ENCODE measurements at regions not wholly inside any gene's neighbourhood (a gene's known extent, or its start where the extent isn't known, plus 50 kb on each side); places are given as distances from the start of the nearest gene placed in this dataset.

DNA sequence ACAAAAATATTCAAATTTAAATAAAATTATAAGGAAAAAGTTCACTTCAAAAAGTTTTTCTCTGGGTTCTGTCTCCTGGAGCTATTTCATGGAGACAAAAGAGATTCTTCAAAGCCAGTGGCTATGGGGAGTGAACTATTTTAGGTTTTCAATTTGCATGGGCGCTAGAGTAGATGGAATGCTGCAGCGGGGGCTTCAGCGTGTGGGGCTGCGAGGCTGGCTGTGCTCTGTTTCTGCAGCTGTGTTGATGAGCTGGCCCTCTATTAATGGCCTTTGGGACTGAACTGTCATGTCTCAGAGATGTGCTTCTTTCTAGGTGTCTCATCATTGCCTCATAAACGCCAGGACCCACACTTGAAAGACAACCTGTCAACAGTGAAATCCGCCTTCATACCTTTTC lies 108.4 kb upstream of the NPY start:
- H3K4me3 ChIP-seq (replicated peaks in 1 of 2; ENCODE audit: low read depth in 2 of 2, low read length in 2 of 2) = no peak overlapping the region
- no peak for TF ChIP-seq CTCF (IDR thresholded peaks at IDR 0.05; ENCODE audit: low read depth, low read length)
- no peak for DNase-seq (ENCODE audit: low read depth in 2 of 2)

DNA sequence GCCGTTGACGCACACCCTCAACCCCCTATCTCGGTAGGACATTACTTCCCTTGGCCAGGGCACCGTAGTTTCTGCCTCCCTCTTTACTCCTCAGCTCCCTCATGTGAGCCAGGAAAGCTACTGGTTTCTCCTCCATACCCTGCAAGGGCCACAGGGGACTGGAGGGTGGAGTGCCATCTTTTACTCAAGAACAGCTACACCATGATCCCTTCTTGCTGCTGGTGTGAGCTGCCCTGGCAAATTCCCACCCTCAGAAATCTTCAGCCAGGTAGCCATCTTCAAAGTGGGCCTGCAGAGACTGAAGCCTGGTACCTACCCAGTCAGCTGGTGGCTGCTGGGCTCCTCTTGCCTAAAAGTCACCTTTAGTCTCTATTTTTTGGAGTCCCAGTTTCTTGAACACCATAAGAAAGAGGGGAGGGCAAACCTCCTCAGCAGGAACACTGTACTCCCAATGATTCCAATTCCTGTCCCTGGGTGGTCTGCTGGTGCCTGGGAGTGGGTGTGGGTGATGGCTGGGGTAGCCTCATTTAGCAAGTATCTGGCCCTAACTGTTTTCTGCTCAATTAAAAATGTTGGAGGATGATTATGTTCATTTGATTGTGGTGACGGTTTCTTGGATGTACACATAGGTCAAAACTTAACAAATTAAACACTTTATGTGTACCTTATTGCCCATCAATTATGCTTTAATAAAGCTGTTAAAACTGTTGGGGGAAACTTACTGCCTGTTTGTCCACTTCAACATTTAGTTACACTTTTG lies 105.0 kb upstream of the NPY start:
- no peak for DNase-seq (ENCODE audit: low read depth in 2 of 2)
- TF ChIP-seq CTCF (IDR thresholded peaks at IDR 0.05; ENCODE audit: low read depth, low read length) = no peak
- no peak overlapping the region for H3K4me3 ChIP-seq (replicated peaks in 1 of 2; ENCODE audit: low read depth in 2 of 2, low read length in 2 of 2)

DNA sequence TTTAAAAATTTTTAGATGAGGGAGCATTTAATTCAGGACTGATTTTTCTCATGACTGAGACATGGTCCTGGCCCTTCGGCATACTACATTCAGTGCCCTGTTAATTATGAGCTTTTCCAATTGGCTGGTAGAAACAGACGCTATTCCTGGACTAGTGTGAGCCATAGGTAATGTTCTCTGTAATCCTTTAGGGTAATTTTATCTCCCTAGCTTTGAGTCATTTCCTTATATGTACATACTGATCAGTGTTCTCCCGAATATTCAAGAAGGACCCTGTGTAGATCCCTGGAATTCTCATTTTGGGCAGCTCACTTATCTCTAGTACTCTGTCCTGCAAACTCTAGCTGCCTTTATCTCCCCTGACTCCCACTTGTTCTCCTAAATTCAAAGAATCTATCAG lies 92.6 kb upstream of the NPY start:
- TF ChIP-seq CTCF (IDR thresholded peaks at IDR 0.05; ENCODE audit: low read depth, low read length) = no peak
- no peak for DNase-seq (ENCODE audit: low read depth in 2 of 2)
- H3K4me3 ChIP-seq (replicated peaks in 1 of 2; ENCODE audit: low read depth in 2 of 2, low read length in 2 of 2) = no peak overlapping the region

GRCh38 chr7:24192053-24192452 lies 91.9 kb upstream of the NPY start:
- H3K4me3 ChIP-seq (replicated peaks in 1 of 2; ENCODE audit: low read depth in 2 of 2, low read length in 2 of 2) = no peak overlapping the region
- no peak for DNase-seq (ENCODE audit: low read depth in 2 of 2)
- TF ChIP-seq CTCF (IDR thresholded peaks at IDR 0.05; ENCODE audit: low read depth, low read length) = no peak

GRCh38 chr7:24192691-24193090 lies 91.3 kb upstream of the NPY start:
- no peak for TF ChIP-seq CTCF (IDR thresholded peaks at IDR 0.05; ENCODE audit: low read depth, low read length)
- no peak for DNase-seq (ENCODE audit: low read depth in 2 of 2)
- H3K4me3 ChIP-seq (replicated peaks in 1 of 2; ENCODE audit: low read depth in 2 of 2, low read length in 2 of 2) = no peak overlapping the region

DNA sequence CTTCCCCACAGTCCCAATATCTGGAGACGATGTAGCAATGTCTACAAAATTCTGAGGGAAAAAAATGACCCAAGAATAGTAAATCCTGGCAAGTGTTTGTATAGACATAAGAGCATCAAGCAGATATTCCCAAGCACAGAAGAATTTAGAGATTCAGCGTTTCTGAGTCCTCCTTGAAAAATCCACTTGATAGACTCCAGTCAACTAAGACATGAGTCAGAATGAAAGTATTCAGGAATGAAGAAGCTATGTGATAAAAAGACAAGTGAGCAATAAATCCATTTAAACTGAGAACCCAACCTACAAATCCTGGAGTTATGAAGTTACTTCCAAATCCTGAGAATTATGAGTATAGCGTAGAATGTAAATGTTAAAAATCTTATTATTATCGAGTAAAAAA lies 86.1 kb upstream of the NPY start:
- DNase-seq (ENCODE audit: low read depth in 2 of 2) = no peak
- TF ChIP-seq CTCF (IDR thresholded peaks at IDR 0.05; ENCODE audit: low read depth, low read length) = no peak
- no peak overlapping the region for H3K4me3 ChIP-seq (replicated peaks in 1 of 2; ENCODE audit: low read depth in 2 of 2, low read length in 2 of 2)

- DNase-seq (ENCODE audit: low read depth in 2 of 2) = no peak
- H3K4me3 ChIP-seq (replicated peaks in 1 of 2; ENCODE audit: low read depth in 2 of 2, low read length in 2 of 2) = no peak overlapping the region
- TF ChIP-seq CTCF (IDR thresholded peaks at IDR 0.05; ENCODE audit: low read depth, low read length) = no peak
Observed at GRCh38 chr7:24199978-24200377, 84.0 kb upstream of the NPY start.
